NK-92 treated with Interleukin-12 subunit alpha and Interleukin-12 subunit beta, amount 100 ng/mL, for 24 hours (cell line): ENCODE measurements at regions not wholly inside any gene's neighbourhood (a gene's known extent, or its start where the extent isn't known, plus 50 kb on each side); places are given as distances from the start of the nearest gene placed in this dataset.

Experiments used
- DNase-seq: peaks from one replicate; lab custom pipeline; 2025; lab: John Stamatoyannopoulos, UW

DNA sequence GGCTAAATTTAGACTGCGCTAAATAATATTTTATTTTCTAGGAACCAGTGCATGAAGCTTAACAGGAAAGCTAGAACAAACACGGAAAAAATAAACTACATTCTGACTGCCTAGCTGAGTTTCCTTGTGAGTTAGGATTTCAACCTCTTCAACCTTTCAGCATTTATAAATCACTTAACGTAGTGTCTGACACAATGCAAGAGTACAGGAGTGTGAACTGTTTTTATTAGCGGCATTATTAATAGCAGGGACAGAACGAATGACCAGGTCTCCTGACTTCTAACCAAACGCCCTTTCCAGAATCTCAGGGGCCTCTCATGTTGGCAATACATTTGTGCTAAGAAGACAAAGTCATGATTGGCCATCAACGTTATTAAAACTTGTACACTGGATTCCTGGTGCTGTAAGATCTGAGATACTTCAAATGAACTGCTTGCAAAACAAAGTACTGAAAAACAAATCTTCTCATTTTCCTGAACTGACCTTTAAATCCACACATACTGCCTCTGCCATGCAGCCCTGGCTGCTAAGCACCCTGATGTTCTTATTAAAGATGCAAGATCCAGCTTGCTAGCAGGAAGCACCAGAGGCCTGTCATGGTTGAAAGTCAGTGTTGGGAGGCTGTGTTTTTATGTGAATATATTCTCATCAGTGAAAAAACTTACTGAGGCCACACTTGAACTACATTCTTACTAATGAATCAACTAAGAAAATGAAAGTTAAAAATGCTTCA is 380.4 kb upstream of the CPEB2 start:
- DNase-seq = no peak

DNA sequence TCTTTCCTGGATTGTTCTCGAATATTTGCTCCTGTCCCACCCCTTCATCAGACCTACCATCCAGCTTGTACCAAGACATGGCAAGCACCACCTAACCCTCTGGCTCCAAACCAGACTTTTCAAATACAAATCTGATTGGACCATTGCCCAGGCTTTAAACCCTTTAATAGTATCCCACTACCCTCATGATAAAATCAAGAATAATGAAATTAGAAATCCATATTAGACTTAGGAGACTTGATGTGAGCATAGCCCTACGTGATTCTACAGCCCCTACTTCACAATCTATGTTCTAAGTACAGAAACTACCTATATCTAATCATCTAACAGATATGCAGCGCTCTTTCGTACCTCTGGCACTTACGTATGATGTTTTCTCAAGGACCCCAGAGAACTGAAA is 375.2 kb upstream of the CPEB2 start:
- no peak for DNase-seq

DNA sequence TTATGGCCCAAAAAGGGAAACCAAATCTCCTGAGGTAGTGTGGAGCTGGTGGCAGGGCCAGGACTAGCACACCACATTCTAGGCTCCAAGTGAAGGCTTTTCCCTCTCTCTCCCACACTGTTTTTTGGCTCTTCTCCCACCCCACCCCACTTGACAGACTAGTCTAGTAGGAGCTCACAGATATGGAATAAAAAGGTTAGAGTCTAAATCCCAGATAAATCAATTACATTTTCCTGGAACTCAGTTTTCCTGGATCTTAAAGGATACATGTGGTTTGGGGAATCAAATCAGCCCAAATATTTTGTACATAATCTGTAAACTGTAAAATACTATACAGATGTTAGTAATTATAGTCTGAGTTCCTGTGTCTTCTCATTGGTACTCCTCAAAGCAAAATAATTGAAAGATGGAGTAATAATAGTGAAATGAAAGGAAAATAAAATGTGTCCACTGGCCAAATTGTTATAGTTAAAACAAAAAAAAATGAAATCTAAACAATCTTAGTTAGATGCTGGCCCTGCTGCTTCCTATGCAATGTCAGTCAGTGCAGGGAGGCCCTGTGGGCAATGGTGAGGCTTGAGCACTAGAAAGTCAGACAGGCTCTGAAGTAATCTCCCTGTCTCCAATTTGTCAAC is 370.4 kb upstream of the CPEB2 start:
- DNase-seq = no peak

DNA sequence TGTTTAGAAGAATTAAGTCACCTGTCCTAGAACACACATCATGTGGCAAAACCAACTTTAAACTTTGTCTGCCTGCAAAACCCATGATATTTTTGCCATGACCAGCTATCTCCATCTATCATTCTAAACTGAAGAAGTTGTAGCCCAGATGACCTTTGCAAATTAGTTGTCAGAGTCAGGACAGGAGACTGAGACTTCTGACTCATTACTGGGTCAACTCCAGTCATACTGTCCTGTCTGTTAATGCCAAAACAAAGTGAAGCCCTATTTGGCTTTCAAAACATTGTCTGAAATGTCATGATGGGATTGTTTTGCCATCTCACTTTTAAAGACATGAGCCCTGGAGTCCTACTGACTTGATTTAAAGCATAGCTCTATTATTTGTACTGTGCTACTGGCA is 365.7 kb upstream of the CPEB2 start:
- no peak for DNase-seq

DNA sequence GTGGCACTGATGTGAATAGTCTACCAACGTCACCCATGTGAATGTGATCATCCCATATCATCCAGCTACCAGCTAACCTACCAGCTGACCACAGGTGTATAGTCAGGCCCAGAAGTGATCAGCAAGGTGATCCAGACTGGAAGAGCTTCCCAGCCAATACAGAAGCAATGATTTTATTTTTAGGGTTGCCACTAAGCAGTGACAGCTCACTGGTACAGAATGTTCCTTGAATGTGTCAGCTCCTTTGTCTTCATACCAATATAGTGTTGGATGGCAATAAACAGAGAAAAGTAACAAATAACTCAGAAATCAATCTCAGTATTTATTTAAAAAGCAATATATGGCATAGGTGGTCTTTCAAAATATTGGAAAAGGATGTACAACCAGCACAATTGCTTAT is 361.8 kb upstream of the CPEB2 start:
- no peak for DNase-seq

DNA sequence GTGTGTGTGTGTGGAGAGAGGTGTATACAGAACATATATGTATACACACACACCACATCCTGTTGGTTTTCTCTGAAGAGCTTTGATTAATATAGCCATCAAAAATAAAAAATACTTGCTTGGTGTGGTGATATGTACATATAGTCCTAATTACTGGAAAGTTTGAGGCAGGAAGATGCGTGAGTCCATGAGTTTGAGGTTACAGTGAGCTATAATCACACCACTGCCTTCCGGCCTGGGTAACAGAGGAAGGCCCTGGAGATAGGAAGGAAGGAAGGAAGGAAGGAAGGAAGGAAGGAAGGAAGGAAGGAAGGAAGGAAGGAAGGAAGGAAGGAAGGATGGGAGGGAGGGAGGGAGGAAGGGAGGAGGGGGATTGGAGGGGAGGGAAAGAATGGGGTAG is 360.4 kb upstream of the CPEB2 start:
- no peak for DNase-seq

DNA sequence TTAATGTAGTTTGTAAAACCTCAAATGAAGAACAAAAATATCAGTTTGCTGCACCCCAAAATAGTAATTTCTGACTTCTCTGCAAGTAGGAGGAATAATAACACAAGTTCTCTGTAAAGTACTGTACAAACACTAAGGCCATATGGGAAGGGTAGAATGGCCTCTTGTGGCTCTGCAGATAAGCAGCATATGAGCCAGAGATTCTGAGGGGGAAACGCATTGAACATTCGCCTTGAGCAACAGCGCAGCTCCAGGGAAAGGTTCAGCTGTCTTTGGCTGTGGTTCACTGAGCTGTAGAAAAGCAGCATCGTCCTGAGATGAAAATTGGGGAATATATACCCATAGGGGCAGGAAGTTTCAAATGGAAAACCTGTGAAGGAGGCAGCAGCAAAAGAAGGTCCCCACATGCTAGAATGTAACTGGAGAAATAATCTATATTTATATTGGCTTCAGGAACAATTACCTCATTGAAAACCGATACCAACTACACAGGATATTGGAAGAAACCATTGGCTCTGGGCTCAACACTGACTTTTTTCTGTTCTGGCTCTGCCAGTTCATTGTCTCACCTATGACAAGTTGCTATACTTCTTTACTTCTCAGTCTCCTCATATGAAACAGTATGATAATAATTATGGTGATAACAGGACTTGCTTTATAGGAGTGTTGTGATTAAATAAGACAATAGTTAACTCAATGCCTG is 357.6 kb upstream of the CPEB2 start:
- no peak for DNase-seq

DNA sequence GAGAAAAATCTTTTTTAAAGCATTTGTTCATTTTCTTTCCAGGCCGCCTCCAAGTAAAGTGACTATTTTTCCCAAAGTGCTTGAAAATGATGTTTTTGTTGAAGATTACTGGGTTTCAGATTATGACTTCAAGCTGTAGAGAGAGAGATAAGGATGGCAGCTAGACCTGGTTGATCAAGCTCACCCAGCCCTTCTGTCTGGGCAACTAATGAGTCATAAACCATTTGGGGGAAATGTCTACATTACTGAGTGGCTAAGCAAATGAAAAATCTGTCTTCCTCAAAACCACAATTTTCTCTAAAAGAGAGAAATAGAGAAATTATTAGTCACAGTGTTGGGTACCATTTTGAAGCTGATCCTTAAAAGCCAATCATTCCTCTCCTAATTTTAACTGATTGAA is 355.4 kb upstream of the CPEB2 start:
- no peak for DNase-seq

DNA sequence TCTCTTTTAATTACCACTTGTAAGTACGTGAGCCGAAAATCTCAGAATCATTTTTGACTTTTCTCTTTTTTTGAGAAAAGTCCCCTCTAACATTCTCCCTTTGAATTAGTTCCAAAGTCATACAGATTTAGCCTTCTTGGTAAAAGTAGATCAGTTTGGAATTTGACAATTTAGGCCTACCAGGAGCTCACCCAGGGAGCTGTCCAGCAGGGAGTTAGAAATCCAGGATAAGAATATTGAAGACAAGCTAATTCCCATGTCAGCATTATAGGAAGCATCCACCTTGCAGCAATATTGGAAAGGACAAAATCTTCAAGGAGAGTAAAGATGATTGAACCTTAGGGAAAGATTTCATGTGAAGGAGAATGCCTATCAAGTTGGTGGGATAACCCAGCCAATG is 352.2 kb upstream of the CPEB2 start:
- no peak for DNase-seq

DNA sequence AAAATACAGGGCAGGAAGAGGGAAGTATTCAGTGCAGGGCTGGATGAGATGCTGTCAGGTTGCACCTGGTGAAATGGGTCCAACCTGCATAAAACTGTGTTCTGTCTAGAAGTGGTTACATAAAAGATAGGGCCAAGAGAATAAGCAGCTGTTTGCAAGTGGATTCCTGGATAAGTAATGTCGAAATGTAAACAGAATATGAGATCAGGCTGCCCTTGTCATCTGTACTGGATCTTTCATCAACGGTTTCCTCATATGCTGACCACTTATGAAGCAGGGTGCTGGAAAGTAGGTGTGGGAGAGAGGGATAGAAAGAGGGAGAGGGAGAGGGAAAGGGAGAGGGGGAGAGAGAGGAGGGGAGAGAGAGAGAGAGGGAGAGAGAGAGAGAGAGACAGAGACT is 349.8 kb upstream of the CPEB2 start:
- DNase-seq = no peak

DNA sequence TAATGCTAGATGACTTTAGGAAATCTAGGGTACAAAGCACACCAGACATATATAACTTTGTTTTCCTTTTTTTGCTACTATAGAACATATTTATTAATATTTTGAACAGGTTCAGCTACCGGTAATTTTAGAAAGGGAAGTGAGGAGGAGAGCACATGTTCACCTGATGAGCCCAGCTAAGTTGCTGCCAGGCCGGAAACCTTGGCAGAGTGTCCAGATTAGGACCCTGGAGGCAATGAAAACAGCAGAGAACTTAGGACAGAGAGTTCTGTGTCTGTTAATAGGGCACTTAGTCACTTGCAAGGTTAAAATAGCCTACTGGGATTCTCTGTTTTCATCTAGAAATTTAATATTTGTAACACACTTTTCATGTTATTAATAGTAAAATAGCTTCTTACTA is 348.9 kb upstream of the CPEB2 start:
- no peak for DNase-seq

DNA sequence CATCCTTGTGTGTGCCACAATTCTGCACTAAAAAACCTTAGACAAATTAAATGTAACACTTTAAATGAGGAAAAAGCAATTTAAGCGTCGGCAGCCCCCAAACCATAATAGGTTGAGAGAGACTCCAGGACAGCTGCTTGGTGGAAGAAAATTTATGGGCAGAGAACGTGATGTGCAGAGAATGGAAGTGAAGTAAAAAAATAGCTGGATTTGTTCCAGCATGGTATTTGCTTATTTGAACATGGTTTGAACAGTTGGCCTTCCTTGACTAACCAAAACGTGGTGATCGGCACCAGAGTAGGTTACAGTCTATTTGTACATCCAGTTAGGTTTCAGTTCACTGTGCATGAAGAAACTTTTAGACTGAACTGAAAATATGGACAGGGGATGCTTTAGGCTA is 343.0 kb upstream of the CPEB2 start:
- DNase-seq = no peak

DNA sequence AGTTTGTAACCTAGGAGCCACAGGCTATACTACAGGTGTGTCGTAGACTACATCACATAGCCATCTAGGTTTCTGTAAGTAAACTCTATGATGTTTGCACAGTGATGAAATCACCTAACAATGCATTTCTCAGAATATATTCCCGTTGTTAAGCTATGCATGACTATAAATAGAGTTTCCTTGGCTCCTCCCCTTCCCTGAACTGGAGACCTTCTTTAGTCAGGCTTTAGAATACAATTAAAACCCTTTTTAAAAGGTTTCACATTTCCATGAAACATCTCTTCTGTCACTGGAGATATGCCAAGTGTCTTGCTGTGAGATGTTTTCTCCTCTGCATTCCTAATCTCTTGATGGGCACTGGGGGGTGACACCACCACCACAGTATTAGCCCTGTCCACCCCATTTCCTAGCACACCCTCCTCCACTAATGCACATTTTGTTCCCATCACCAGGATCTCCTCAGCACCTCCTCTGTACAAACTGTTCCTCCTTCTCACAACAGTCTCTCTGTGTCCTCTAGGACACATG is 334.6 kb upstream of the CPEB2 start:
- no peak for DNase-seq

DNA sequence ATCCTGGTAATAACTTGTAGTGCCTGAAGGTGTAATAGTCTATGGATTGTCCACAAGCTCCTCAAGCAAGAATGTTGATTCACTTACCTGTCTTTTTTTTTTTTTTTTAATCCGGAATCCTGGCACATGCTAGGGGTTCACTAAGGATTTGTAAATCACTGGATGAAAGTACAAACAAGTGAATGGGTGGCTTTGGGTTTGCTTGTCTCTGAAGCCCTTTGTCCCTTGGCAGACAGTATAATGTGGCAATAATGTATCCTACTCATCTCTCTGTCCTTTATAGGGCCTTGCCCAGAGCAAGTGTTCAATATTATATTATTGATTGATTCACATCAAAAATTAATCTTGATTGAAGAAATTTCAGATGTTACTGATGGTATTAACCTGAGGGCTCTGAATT is 334.0 kb upstream of the CPEB2 start:
- DNase-seq = no peak

DNA sequence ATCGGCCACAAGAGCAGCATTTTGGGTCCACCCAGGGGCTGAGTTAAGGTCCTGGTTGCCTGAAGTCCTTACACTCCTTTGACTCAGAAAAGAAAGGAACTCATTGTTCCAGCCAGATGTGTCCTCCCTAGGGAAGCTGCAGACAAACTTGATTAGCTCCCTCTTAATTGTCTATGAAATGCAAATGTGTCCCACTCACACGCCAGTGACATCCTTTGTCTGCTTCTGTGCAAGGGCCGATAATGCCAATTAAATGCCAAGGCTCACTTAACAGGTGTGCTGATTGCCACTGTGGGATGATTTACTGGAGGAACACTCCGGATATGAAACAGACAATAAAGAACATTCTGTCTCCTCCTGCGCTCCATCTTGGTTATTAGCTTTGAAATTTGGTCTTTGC is 332.9 kb upstream of the CPEB2 start:
- DNase-seq = no peak

DNA sequence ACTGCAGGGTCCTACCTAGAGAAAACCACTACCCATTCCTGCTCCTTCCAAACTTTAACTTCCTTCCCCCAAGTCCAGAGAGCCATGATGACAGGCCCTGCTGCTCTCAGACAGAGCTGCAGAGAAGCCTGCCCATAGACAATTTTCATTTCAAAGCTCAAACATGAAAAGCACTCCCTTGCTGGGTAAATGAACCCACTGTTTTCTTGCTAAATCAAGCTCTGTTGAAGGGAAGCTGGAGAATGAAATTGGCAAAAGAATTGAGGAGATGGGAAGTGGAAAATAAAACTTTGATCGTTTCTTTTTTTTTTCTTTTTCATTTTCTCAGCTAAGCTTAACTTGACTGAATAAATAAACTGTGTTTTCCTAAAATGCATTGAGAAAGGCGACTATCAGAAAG is 331.1 kb upstream of the CPEB2 start:
- DNase-seq = no peak

DNA sequence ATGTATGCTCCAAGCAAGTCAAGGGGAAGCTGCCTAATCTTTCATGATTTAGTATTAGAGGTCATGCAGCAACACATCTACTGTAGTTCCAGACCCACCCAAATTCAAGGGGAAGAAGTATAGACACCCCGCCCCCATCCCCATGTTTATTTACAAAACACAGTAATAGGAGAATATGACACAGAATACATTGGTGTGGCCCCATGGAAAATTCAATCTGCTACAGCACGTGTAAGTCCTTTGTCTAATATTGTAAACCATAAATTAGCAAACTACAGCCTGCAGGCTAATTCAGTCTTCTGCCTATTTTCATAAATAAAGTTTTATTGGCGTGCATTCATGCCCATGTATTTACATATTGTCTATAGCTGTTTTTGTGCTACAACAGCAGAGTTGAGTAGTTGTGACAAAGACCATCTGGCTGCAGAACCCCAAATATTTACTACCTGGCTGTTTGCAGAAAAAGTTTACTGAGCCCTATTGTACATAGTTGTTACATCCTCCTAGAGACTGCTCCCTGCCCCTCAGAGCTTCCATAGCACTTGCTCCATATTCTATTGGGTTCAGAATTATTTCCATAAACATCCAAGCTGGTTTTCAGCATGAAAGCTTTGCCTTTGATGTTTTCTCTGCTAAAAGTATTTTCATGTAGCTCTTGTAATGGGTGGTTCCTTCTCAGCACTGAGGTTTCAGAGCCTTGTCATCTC is 326.8 kb upstream of the CPEB2 start:
- no peak for DNase-seq

DNA sequence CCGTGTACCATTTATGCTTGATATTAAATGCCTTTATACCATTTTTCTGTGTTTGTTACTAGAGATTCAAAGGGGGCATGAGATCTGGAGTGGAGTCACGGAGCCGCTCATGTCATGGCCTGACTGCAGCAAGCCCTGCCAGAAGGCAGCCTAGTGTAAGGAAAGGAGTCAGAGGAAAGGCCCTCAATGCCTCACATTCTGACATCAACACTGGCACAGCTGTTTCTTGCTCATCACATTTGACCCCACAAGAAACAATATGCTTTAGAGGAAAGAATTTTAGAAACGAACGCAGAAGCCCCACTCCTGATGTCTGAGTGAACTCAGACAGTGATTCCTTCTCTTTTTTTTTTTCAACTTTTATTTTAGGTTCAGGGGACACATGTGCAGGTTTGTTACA is 322.4 kb upstream of the CPEB2 start:
- no peak for DNase-seq

DNA sequence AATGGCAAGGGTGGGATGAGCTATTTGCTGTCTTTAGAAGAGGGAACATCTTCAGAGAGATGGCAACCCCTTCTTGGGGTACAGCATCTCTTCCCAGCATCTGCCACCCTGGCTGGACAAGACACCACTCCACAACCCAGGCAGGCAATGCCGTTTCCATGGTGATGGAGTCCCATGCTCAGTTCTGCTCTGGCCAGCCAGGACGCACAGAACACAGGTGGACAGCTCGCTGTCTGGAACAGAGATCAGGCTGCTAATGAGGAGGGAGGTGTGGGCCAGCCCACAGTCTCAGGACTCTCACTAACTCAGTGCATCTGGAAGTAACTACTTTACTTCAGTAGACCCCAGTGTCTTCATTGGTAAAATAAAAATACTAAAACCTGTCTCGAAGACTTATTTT is 321.0 kb upstream of the CPEB2 start:
- no peak for DNase-seq

DNA sequence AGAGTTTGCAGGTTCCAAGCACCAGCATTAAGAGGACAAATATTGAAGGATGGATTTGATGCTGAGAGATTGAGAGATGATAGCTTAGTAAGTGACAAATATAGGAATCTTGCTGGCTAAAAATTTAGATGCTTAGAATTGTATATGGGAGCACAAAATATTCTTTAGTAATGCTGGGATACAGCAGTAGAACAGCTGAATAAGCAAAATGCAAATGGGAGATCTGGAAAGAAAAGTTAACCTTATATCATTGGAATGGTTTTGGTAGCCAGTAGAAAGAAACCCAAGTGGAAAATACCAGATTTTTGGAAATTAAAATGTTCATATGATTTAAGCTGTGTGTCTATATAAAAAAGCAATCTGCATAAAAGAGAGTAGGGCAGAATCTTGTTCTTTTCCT is 308.6 kb upstream of the CPEB2 start:
- DNase-seq = no peak

DNA sequence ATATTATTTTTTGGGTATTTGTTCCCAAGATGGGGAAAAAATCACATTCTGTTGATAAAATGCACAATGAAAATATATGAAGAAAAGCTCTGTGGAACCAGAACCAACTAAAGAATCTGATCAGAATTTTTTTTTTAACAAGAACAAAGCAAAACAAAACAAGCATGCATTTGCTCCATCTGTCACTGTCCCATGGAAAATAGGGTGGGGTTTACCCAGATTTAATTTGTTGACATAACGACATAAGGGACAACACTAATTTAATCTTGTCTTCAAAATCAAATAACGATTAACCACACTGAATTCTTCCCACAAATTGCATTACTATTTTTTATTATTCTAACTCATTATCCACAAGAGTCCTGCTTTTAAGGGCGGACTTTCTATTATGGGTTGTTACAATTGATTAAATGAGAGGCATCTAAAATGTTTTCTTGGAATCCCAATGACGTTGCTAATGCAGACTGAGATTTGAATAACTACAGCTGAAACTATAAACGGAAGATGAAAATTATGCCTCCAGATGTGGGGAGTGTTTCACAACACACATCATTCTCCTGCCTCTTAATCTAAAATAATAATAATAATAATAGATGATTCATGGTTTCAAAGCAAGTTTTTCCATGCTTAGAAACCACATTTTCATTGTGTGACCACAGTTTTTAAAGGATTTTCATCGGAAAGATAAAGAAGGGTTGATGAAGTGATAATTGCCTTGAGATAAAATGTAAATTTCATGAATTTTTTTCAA is 307.0 kb upstream of the CPEB2 start:
- DNase-seq = no peak

DNA sequence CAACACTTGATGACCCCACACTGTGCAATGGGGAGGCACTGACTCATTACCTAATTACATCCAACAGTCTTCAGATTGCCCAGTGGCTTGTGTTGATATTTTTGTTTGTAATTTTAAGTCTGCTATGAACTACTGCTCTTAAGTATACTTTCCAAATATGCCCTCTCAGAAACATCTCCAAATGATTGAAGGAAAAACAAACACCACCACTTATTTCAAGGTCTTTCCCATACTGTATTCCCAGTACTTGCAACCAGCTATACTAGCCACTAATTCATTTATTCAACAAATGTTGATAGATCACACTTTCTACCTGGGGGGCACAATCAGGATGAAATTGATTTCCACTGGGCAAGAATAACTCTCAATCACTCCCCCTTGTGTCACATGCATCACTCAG is 302.2 kb upstream of the CPEB2 start:
- no peak for DNase-seq
